K562 (cell line): ENCODE measurements at regions not wholly inside any gene's neighbourhood (a gene's known extent, or its start where the extent isn't known, plus 50 kb on each side); places are given as distances from the start of the nearest gene placed in this dataset.
A peak's percentile ranks its signal among the peaks of the same experiment; 100 is the strongest.

Experiments
- CBFB ChIP-seq: sonication (generic); formaldehyde crosslinking; IDR thresholded peaks from 2 replicates; pipeline ENCODE4 v1.4.0; 2020; ENCODE audit warnings: mild to moderate bottlenecking, missing genetic modification reagents
- SRSF9 ChIP-seq: fragments of 200-400 bp; formaldehyde crosslinking; IDR thresholded peaks from 2 replicates; pipeline ENCODE4 v1.6.1; 2017; ENCODE audit warnings: low read depth, low read length, borderline replicate concordance
- ZNF263 ChIP-seq: sonication (generic); formaldehyde crosslinking; IDR thresholded peaks from 2 replicates; pipeline ENCODE4 v1.8.0; 2022; ENCODE audit warnings: mild to moderate bottlenecking, missing genetic modification reagents, borderline replicate concordance
- ZNF274 ChIP-seq: IDR thresholded peaks from 2 replicates; pipeline ENCODE4 v1.6.1; 2011; ENCODE audit warnings: low read depth, mild to moderate bottlenecking, low read length, moderate library complexity, borderline replicate concordance
- TF ChIP-seq, protein P1 (sequence below), 3 experiments: IDR thresholded peaks in 2 of 3; conservative IDR thresholded peaks in 1 of 3; 2 replicates each; pipeline ENCODE4 v1.5.1; 2011 to 2012; ENCODE audit warnings: low read length in 3 of 3, mild to moderate bottlenecking in 3 of 3, control low read depth in 2 of 3, improper control_type of control experiment in 1 of 3, inconsistent platforms in 1 of 3, low read depth in 1 of 3, mixed read lengths in 1 of 3, moderate library complexity in 1 of 3; ENCODE audit not compliant: insufficient read depth in 2 of 3

DNA sequence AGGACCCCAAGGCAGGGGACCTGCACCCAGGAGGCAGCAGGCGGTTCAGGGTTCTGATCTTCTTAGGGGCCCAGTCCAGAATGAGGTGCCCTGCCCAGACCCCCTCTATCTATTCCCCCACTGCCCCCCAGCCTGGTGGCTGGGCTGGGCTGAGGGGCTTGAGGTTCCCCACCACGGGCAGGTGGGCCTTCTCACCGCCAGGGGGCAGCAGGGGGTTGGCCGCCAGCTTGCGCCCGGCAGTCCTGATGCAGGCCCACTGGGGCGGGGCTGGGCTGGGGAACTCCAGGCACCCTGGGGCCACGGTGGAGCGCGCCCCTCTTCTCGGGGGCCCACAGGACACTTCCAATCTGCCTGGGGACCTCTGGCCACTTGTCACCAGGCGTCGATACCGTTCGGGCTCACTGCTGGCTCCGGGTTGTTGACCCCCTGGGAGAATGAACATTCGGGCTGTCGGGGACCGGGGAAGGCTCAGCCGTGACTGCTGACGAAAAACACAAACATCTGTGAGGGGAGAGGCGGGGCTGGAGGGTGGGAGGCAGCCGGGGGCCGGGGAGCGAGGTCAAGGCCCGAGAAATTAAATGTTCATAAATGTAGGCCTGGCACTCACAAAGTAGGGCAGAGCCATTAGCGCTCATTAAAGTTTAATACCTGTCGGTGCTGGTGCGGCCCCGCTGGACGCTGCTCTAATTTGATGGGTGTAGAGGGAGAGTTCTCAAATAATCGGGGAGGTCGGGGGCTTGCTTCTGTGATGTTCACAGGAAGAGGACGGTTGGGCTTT, 219.3 kb upstream of the GSE1 start:
- TF ChIP-seq ZNF274 (no peak), ZNF263 (CRISPR knock-in tag) (0 out of 2 replicates have a peak, but pooled peaks have one; percentile 50), SRSF9 (no peak), CBFB (CRISPR knock-in tag) (no peak)
- TF ChIP-seq, protein P1, sequence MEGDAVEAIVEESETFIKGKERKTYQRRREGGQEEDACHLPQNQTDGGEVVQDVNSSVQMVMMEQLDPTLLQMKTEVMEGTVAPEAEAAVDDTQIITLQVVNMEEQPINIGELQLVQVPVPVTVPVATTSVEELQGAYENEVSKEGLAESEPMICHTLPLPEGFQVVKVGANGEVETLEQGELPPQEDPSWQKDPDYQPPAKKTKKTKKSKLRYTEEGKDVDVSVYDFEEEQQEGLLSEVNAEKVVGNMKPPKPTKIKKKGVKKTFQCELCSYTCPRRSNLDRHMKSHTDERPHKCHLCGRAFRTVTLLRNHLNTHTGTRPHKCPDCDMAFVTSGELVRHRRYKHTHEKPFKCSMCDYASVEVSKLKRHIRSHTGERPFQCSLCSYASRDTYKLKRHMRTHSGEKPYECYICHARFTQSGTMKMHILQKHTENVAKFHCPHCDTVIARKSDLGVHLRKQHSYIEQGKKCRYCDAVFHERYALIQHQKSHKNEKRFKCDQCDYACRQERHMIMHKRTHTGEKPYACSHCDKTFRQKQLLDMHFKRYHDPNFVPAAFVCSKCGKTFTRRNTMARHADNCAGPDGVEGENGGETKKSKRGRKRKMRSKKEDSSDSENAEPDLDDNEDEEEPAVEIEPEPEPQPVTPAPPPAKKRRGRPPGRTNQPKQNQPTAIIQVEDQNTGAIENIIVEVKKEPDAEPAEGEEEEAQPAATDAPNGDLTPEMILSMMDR (IDR thresholded peaks at IDR 0.05 in 2 of 3, conservative IDR thresholded peaks at IDR 0.05 in 1 of 3; ENCODE audit: insufficient read depth in 2 of 3, low read depth in 1 of 3, low read length in 3 of 3): peak; percentile 83 to 96 (median 95)
